H1 (cell line): ENCODE measurements at regions not wholly inside any gene's neighbourhood (a gene's known extent, or its start where the extent isn't known, plus 50 kb on each side); places are given as distances from the start of the nearest gene placed in this dataset.

ENCODE experiments used
- CTCF ChIA-PET: fragments of 300-600 bp; sonication (Branson Sonifier 250); formaldehyde crosslinking; loops from one replicate; lab custom pipeline; 2021; ENCODE audit not compliant: partially characterized antibody; lab: Charles Lee
- POLR2A ChIA-PET: fragments of 300-600 bp; sonication (Branson Sonifier 250); formaldehyde crosslinking; loops from one replicate; lab custom pipeline; 2021; ENCODE audit warnings: inconsistent platforms; ENCODE audit not compliant: partially characterized antibody; lab: Charles Lee
- DNase-seq, 2 experiments: peaks; one replicate each; pipeline versions ENCODE4 v3.0.0 to v3.0.0-alpha.2; 2010 to 2022; ENCODE audit warnings: low spot score in 2 of 2, low read depth in 1 of 2, mixed read lengths in 1 of 2
- FAIRE-seq: peaks from 2 replicates; lab custom pipeline; 2011; peaks lifted over from hg19 to GRCh38; lab: Jason Lieb, UNC
- H2AFZ ChIP-seq: 2 replicates; pipeline ENCODE4 v1.8.1; 2012; ENCODE audit warnings: low read length, inconsistent platforms
- H2AK5ac ChIP-seq: 2 replicates; pipeline ENCODE4 v1.6.1; 2013; ENCODE audit warnings: low read depth, low read length
- H2BK120ac ChIP-seq: replicated peaks from 2 replicates; pipeline ENCODE3; 2013; ENCODE audit warnings: low read depth, low read length, inconsistent platforms
- H2BK12ac ChIP-seq: 2 replicates; pipeline ENCODE4 v1.6.1; 2013; ENCODE audit warnings: low read depth, low read length
- H2BK15ac ChIP-seq: 2 replicates; pipeline ENCODE4 v1.6.1; 2013; ENCODE audit warnings: low read length
- H2BK20ac ChIP-seq: 2 replicates; pipeline ENCODE4 v1.6.1; 2013; ENCODE audit warnings: low read length
- H2BK5ac ChIP-seq: 2 replicates; pipeline ENCODE4 v1.6.1; 2013; ENCODE audit warnings: low read depth, low read length
- H3K14ac ChIP-seq: 2 replicates; pipeline ENCODE4 v1.6.1; 2013; ENCODE audit warnings: inconsistent platforms; ENCODE audit not compliant: insufficient read length
- H3K18ac ChIP-seq: 2 replicates; pipeline ENCODE4 v1.6.1; 2013; ENCODE audit warnings: low read length; ENCODE audit errors: extremely low read depth
- H3K23ac ChIP-seq: 2 replicates; pipeline ENCODE4 v1.6.1; 2013; ENCODE audit warnings: inconsistent platforms; ENCODE audit not compliant: insufficient read length
- H3K23me2 ChIP-seq: 2 replicates; pipeline ENCODE4 v1.6.1; 2013; ENCODE audit warnings: low read depth, low read length
- H3K27ac ChIP-seq: 2 replicates; pipeline ENCODE4 v1.6.1; 2011; ENCODE audit warnings: low read depth, low read length, inconsistent platforms
- H3K27me3 ChIP-seq, 4 experiments: replicated peaks in 1 of 4; 1 replicate in 1 of 4; 2 replicates in 3 of 4; pipeline versions ENCODE4 v1.6.1 to v1.8.1; 2011 to 2013; ENCODE audit warnings: low read length in 3 of 4, mild to moderate bottlenecking in 3 of 4, inconsistent platforms in 2 of 4, mixed read lengths in 2 of 4, moderate library complexity in 1 of 4; ENCODE audit not compliant: control insufficient read depth in 3 of 4, insufficient read depth in 3 of 4; ENCODE audit errors: extremely low read depth in 1 of 4
- H3K36me3 ChIP-seq, 4 experiments: 2 replicates each; pipeline versions ENCODE4 v1.6.1 to v1.8.1; 2011 to 2013; ENCODE audit warnings: mild to moderate bottlenecking in 4 of 4, low read length in 3 of 4, moderate library complexity in 2 of 4, control low read depth in 1 of 4, inconsistent platforms in 1 of 4; ENCODE audit not compliant: insufficient read depth in 4 of 4, control insufficient read depth in 2 of 4
- H3K4ac ChIP-seq: replicated peaks from 2 replicates; pipeline ENCODE3; 2013; ENCODE audit warnings: low read length, low read depth, mixed read lengths, inconsistent platforms; ENCODE audit not compliant: insufficient read length
- H3K4me1 ChIP-seq, 4 experiments: replicated peaks in 1 of 4; 1 replicate in 1 of 4; 2 replicates in 3 of 4; pipeline versions ENCODE4 v1.6.1 to v1.8.1; 2011 to 2013; ENCODE audit warnings: low read length in 3 of 4, inconsistent platforms in 2 of 4, mixed read lengths in 1 of 4; ENCODE audit not compliant: insufficient read depth in 4 of 4, control insufficient read depth in 3 of 4
- H3K4me2 ChIP-seq, 2 experiments: 2 replicates each; pipeline versions ENCODE4 v1.6.1 to v1.8.1; 2011 to 2013; ENCODE audit warnings: low read depth in 2 of 2, low read length in 2 of 2, control low read depth in 1 of 2, inconsistent platforms in 1 of 2, mild to moderate bottlenecking in 1 of 2; ENCODE audit not compliant: insufficient read depth in 1 of 2
- H3K4me3 ChIP-seq, 4 experiments: fragments of 200-600, 300-600 bp in 1 of 4; sonication (generic), shearing (Covaris generic), sonication (Bioruptor Twin) in 1 of 4; 2 replicates each; pipeline versions ENCODE4 v1.5.1 to v1.8.1; 2011 to 2016; ENCODE audit warnings: low read length in 4 of 4, low read depth in 3 of 4, control low read depth in 2 of 4, inconsistent platforms in 2 of 4, mild to moderate bottlenecking in 2 of 4, mixed read lengths in 1 of 4, moderate library complexity in 1 of 4; ENCODE audit not compliant: insufficient read depth in 2 of 4; ENCODE audit errors: extremely low read depth in 1 of 4
- H3K56ac ChIP-seq: replicated peaks from 2 replicates; pipeline ENCODE3; 2013; ENCODE audit warnings: low read depth, mild to moderate bottlenecking, mixed read lengths, low read length, inconsistent platforms; ENCODE audit not compliant: insufficient read length
- H3K79me1 ChIP-seq: 2 replicates; pipeline ENCODE4 v1.6.1; 2013; ENCODE audit warnings: low read depth, low read length, control low read depth
- H3K79me2 ChIP-seq, 2 experiments: 2 replicates each; pipeline versions ENCODE4 v1.6.1 to v1.8.1; 2012 to 2013; ENCODE audit warnings: low read length in 2 of 2, mild to moderate bottlenecking in 2 of 2, inconsistent platforms in 1 of 2; ENCODE audit not compliant: insufficient read depth in 2 of 2, control insufficient read depth in 1 of 2
- H3K9ac ChIP-seq, 4 experiments: replicated peaks in 1 of 4; 1 replicate in 1 of 4; 2 replicates in 3 of 4; pipeline versions ENCODE4 v1.6.1 to v1.8.1; 2011 to 2013; ENCODE audit warnings: low read depth in 3 of 4, low read length in 3 of 4, control low read depth in 2 of 4, mild to moderate bottlenecking in 2 of 4, moderate library complexity in 2 of 4, inconsistent platforms in 1 of 4; ENCODE audit errors: extremely low read depth in 1 of 4
- H3K9me3 ChIP-seq, 2 experiments: 2 replicates each; pipeline versions ENCODE4 v1.6.1 to v1.8.1; 2012 to 2013; ENCODE audit warnings: mild to moderate bottlenecking in 2 of 2, moderate library complexity in 2 of 2, control low read depth in 1 of 2, inconsistent platforms in 1 of 2, low read depth in 1 of 2, low read length in 1 of 2, mixed read lengths in 1 of 2; ENCODE audit not compliant: insufficient read depth in 2 of 2
- H4K20me1 ChIP-seq, 2 experiments: replicated peaks in 1 of 2; 2 replicates each; pipeline versions ENCODE3 to v1.8.1; 2011 to 2013; ENCODE audit warnings: inconsistent platforms in 2 of 2, low read length in 2 of 2, mild to moderate bottlenecking in 1 of 2; ENCODE audit not compliant: insufficient read depth in 2 of 2, control insufficient read depth in 1 of 2
- H4K5ac ChIP-seq: 2 replicates; pipeline ENCODE4 v1.6.1; 2013; ENCODE audit warnings: low read length, low read depth, mixed read lengths, inconsistent platforms; ENCODE audit not compliant: insufficient read length
- H4K8ac ChIP-seq: 2 replicates; pipeline ENCODE4 v1.8.0; 2013; ENCODE audit warnings: mild to moderate bottlenecking, moderate library complexity, low read length, inconsistent platforms; ENCODE audit not compliant: insufficient read depth; ENCODE audit errors: extremely low read depth
- H4K91ac ChIP-seq: replicated peaks from 2 replicates; pipeline ENCODE3; 2013; ENCODE audit warnings: low read length, mixed read lengths, inconsistent platforms; ENCODE audit not compliant: insufficient read length
- CBX5 ChIP-seq: fragments of 300-800, 300-1000 bp; sonication (generic); IDR thresholded peaks from 2 replicates; pipeline ENCODE4 v1.7.1; 2016; ENCODE audit warnings: antibody characterized with exemption, low read length, low read depth
- CBX8 ChIP-seq: fragments of 300-800, 300-1000 bp; sonication (generic); IDR thresholded peaks from 2 replicates; pipeline ENCODE4 v1.7.1; 2016; ENCODE audit warnings: low read depth, low read length, borderline replicate concordance
- CREB1 ChIP-seq: IDR thresholded peaks from 2 replicates; pipeline ENCODE4 v1.6.1; 2012; ENCODE audit warnings: inconsistent platforms
- EGR1 ChIP-seq: IDR thresholded peaks from 2 replicates; pipeline ENCODE4 v1.6.1; 2011; ENCODE audit warnings: low read depth, low read length, borderline replicate concordance
- PHF8 ChIP-seq: fragments of 200-600 bp; sonication (generic); conservative IDR thresholded peaks from 2 replicates; pipeline ENCODE4 v1.7.1; 2012; ENCODE audit warnings: low read depth, mild to moderate bottlenecking, inconsistent platforms, low read length, moderate library complexity
- POLR2AphosphoS5 ChIP-seq: IDR thresholded peaks from 2 replicates; pipeline ENCODE4 v1.6.1; 2011; ENCODE audit warnings: low read depth, low read length
- SIN3A ChIP-seq, 2 experiments: IDR thresholded peaks in 1 of 2; conservative IDR thresholded peaks in 1 of 2; 2 replicates each; pipeline ENCODE4 v1.6.1; 2011 to 2012; ENCODE audit warnings: low read length in 2 of 2, improper control_type of control experiment in 1 of 2, low read depth in 1 of 2, mild to moderate bottlenecking in 1 of 2
- SIRT6 ChIP-seq: IDR thresholded peaks from one replicate; pipeline ENCODE4 v1.7.1; 2012; ENCODE audit warnings: low read length, inconsistent platforms
- SP2 ChIP-seq: IDR thresholded peaks from 2 replicates; pipeline ENCODE4 v1.6.1; 2012; ENCODE audit warnings: mild to moderate bottlenecking, low read length, inconsistent platforms
- SP4 ChIP-seq: IDR thresholded peaks from 2 replicates; pipeline ENCODE4 v1.6.1; 2012; ENCODE audit warnings: low read length, inconsistent platforms
- TAF1 ChIP-seq: IDR thresholded peaks from 2 replicates; pipeline ENCODE4 v1.6.1; 2011; ENCODE audit warnings: mild to moderate bottlenecking, low read depth, low read length
- TAF7 ChIP-seq: optimal IDR thresholded peaks from 2 replicates; pipeline ENCODE3; 2011; ENCODE audit warnings: low read depth, mild to moderate bottlenecking, inconsistent platforms, low read length, moderate library complexity, borderline replicate concordance
- TEAD4 ChIP-seq: IDR thresholded peaks from 2 replicates; pipeline ENCODE4 v1.6.1; 2012; ENCODE audit warnings: low read depth, low read length, inconsistent platforms, mixed read lengths
- YY1 ChIP-seq: IDR thresholded peaks from 2 replicates; pipeline ENCODE4 v1.6.1; 2011; ENCODE audit warnings: low read depth, mild to moderate bottlenecking, low read length
- ZNF274 ChIP-seq: IDR thresholded peaks from 2 replicates; pipeline ENCODE4 v1.7.0; 2012; ENCODE audit warnings: low read length, borderline replicate concordance; ENCODE audit errors: extremely low read depth
- WGBS, 2 experiments: shearing (Covaris generic) in 1 of 2; methylation state at CpG; one replicate each; pipeline versions ENCODE4 v1.1.6 to v1.1.7; 2013 to 2015; ENCODE audit warnings: low lambda C conversion rate in 2 of 2, mixed read lengths in 2 of 2, inconsistent platforms in 1 of 2, low coverage in 1 of 2, missing lambda C conversion rate in 1 of 2; ENCODE audit not compliant: insufficient replicate concordance in 2 of 2, insufficient coverage in 1 of 2, insufficient read length in 1 of 2; ENCODE audit errors: extremely low coverage in 1 of 2, missing lambda C conversion rate in 1 of 2; 5-methylcytosine and 5-hydroxymethylcytosine counted together
- TF ChIP-seq, protein P1 (sequence below): IDR thresholded peaks from 2 replicates; pipeline ENCODE4 v1.6.1; 2012; ENCODE audit warnings: inconsistent platforms

DNA sequence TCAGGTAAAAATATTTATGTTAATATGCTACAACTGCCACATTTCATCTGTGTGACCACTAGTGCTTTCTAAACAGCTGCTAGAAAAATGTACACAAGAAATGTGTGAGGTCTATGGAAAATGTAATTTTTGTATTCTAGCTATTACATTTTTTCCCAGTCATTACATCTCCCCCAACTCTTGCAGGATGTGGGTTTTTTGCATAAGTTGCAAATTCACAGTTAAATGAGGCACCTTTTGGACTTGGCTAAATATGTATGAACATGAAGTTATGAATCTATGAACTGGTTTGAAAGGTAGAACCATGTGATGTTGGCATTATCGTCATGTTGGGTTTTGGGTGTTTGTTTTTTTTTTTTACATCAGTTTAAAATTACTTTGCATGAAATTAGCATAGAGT, 590.4 kb upstream of the WWC1 start:
- no peak overlapping the region for H3K4me2 ChIP-seq
- H4K5ac ChIP-seq = no peak overlapping the region
- H3K27me3 ChIP-seq = no peaks in the 10 kb centered on the region
- no peak overlapping the region for H2BK5ac ChIP-seq
- WGBS, 2 experiments = 82% methylated on average over 1 of the region's 1 CpG; no CpG with 5 or more reads in 1 of the 2 experiments
- H4K20me1 ChIP-seq = no peaks in the 10 kb centered on the region
- H3K9ac ChIP-seq = no peak overlapping the region
- H3K4ac ChIP-seq = no peak overlapping the region
- H3K27ac ChIP-seq = no peak overlapping the region
- H2AK5ac ChIP-seq = no peak overlapping the region
- no peaks in the 10 kb centered on the region for H3K79me2 ChIP-seq
- H2BK15ac ChIP-seq = no peak overlapping the region
- peaks cover 4 to 18% (median 7%) of the 10 kb centered on the region in 4 experiments; a peak in 6 of 7 replicates for H3K4me1 ChIP-seq
- H2AFZ ChIP-seq = no peak overlapping the region
- no peak overlapping the region for H3K23ac ChIP-seq
- H2BK120ac ChIP-seq = no peak overlapping the region
- H3K79me1 ChIP-seq = no peaks in the 10 kb centered on the region
- CTCF ChIA-PET = interaction anchor here (1.3 kb wide), 1 partner anchor 23 kb away, joined by 5 read pairs; no protein-coding TSS in a partner anchor
- H3K36me3 ChIP-seq = no peaks in the 10 kb centered on the region
- H2BK20ac ChIP-seq = no peak overlapping the region
- no peak overlapping the region for H3K4me3 ChIP-seq
- H3K18ac ChIP-seq = no peak overlapping the region
- DNase-seq (no peak), FAIRE-seq (peak; percentile 32)
- H3K23me2 ChIP-seq = no peaks in the 10 kb centered on the region
- H3K56ac ChIP-seq = no peak overlapping the region
- H4K91ac ChIP-seq = no peak overlapping the region
- no peaks in the 10 kb centered on the region for H3K9me3 ChIP-seq
- no peak overlapping the region for H4K8ac ChIP-seq
- POLR2A ChIA-PET = no interaction called here
- no peak overlapping the region for H2BK12ac ChIP-seq
- no peak overlapping the region for H3K14ac ChIP-seq
- no peak for TF ChIP-seq YY1
- TF ChIP-seq TEAD4 = no peak
- no peak for TF ChIP-seq TAF7
- TF ChIP-seq PHF8 = no peak
- TF ChIP-seq SIRT6 = no peak
- TF ChIP-seq TAF1 = no peak
- no peak for TF ChIP-seq CBX8
- TF ChIP-seq, protein P1, sequence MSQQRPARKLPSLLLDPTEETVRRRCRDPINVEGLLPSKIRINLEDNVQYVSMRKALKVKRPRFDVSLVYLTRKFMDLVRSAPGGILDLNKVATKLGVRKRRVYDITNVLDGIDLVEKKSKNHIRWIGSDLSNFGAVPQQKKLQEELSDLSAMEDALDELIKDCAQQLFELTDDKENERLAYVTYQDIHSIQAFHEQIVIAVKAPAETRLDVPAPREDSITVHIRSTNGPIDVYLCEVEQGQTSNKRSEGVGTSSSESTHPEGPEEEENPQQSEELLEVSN = no peak
- TF ChIP-seq CREB1 = no peak
- TF ChIP-seq CBX5 = no peak
- no peak for TF ChIP-seq SP2
- TF ChIP-seq ZNF274 = no peak
- TF ChIP-seq POLR2AphosphoS5 = no peak
- no peak for TF ChIP-seq SP4
- TF ChIP-seq SIN3A (conservative IDR thresholded peaks at IDR 0.05 in 1 of 2, IDR thresholded peaks at IDR 0.05 in 1 of 2; ENCODE audit: low read depth in 1 of 2, low read length in 2 of 2) = no peak
- no peak for TF ChIP-seq EGR1
